G401.6 (cell line): ENCODE measurements at regions not wholly inside any gene's neighbourhood (a gene's known extent, or its start where the extent isn't known, plus 50 kb on each side); places are given as distances from the start of the nearest gene placed in this dataset.
"Not testable (repeated sequence)": the region's sequence is repeated elsewhere in the genome, so short reads cannot be mapped to it uniquely, and the experiment has no call there.

Source experiments
- FAIRE-seq: peaks from 2 replicates; lab custom pipeline; 2012; peaks lifted over from hg19 to GRCh38; lab: Jason Lieb, UNC

GRCh38 chr12:126985663-126986062 is 1281.3 kb upstream of the TMEM132C start:
- FAIRE-seq = not testable (repeated sequence)

- FAIRE-seq = no peak
These were observed 1277.4 kb upstream of the TMEM132C start for GRCh38 chr12:126989532-126989931.

DNA sequence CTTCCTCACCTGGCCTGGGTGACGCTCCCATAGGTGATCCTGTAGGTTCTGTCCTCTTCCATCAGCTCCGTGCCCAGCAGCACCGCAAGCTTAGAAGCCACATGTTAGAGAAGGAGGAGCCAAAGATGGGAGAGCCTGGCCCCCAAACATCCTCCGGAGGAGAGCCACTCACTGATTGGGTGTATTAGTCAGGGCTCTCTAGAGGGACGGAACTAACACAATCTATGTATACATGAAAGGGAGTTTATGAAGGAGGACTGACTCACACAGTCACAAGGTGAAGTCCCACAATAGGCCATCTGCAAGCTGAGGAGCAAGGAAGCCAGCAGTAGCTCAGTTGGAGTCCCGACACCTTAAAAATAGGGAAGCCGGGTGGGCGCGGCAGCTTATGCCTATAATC is 1273.1 kb upstream of the TMEM132C start:
- FAIRE-seq = no peak

GRCh38 chr12:126994599-126994998 is 1272.4 kb upstream of the TMEM132C start:
- FAIRE-seq = no peak

GRCh38 chr12:126998031-126998430 is 1268.9 kb upstream of the TMEM132C start:
- no peak for FAIRE-seq

- FAIRE-seq = no peak
These were observed 1268.2 kb upstream of the TMEM132C start for GRCh38 chr12:126998747-126999285.

DNA sequence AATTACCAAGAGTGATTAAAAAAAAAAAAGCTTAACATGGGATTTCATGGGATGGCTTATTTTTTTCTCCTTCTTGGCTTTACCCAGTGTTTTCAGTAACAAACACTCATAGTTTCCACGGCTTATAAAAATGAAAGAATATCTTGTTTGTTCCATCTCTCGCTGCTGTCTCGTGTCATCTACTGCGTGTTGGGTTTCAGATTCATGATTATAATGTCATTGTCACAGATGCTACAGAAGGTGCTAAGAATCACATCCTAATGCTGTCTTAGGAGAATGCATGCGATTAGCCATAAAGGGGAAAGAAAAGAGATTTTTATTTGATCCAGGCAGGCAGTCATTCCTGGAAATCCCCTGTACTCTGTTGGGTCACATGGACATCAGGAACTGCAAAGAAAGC is 1267.6 kb upstream of the TMEM132C start:
- FAIRE-seq = no peak

DNA sequence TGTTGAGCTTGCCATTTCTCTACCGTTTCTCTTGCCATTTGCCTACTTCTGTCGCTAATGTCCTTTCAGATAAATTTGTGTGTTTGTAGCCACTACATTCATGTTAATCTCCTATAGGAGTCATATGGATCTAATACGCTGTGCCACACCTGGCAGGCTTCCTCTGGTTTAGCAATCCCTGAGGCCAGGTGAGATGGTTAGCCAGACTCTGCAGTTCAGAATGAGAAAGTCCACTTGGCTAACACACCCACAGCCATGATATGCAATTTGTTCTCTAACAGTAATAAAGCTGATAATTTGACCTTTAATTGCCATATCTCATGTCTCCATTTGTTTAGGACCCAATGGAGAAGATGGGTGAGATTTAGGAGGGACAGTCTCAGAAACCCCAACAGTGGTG is 1261.6 kb upstream of the TMEM132C start:
- no peak for FAIRE-seq

GRCh38 chr12:127006972-127007371 is 1260.0 kb upstream of the TMEM132C start:
- FAIRE-seq = no peak

DNA sequence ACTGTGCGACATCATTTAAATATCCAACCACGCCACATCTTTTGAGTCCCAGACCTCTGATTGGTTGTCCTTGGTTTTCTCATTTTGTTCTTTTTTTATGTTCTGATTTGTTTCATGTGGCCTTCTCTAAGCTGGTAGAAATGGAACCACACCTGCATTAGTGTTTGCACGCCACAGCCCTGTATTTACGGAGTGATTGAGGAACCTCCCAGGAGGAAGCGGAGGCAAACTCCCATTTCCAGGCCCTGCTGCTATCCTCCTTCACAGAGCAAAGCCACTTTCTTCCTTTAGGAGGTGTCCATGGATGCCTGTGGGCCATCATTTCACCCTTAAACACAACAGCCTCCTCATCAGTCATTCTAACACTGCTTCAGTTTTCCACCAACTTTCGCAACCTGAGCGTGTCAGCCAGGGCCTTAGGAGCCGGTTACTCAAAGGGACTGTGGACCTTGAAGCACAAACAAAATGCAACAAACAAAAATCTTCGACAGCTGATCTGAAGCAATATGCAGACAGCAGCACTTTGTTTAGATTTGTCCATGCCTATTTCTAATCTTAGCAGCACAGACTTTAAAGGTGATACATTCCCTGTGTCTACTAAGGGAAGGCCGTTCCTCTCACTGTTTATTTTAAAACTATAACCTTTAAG is 1258.1 kb upstream of the TMEM132C start:
- no peak for FAIRE-seq

- no peak for FAIRE-seq
These were observed 1254.9 kb upstream of the TMEM132C start for GRCh38 chr12:127012109-127012508.

GRCh38 chr12:127013197-127013596 is 1253.8 kb upstream of the TMEM132C start:
- no peak for FAIRE-seq

GRCh38 chr12:127014079-127014478 is 1252.9 kb upstream of the TMEM132C start:
- FAIRE-seq = no peak

DNA sequence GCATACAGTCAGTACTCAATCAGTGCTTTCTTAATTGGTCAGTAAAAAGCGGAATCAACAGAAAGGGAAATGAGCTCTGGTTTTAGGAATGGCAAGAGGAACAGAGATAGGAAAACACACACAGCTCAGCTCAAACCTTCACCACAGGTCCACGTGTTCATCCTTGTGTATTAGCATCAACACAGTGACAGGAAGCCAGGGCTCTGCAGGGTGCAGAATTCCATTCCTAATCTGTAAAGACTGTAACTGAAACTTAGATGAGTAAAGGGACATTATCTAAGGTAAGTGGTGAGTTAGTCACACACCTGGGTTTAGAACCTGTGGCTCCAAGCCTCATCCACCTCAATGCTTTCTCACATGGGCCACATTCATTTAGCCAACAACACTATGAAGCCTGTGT is 1242.2 kb upstream of the TMEM132C start:
- no peak for FAIRE-seq

DNA sequence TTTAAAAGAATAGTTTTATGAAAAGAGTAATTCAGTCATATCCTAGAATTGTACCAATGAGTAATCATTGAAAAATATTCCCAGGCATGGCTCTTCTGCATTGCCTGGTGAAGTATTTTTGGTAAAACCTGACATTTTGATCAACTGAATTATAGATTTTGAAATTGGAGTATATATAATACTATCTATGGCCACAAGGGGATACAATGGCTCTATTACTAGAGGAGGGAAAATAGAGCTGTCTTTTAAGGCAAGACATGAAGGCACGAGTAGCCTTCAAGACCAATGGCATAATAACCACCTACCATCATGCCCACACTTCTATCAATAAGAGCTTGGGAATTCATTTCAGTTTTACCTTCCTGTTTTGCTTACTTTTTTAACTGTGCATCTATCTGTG is 1241.4 kb upstream of the TMEM132C start:
- FAIRE-seq = no peak

- no peak for FAIRE-seq
These were observed 1231.7 kb upstream of the TMEM132C start for GRCh38 chr12:127035011-127035879.

DNA sequence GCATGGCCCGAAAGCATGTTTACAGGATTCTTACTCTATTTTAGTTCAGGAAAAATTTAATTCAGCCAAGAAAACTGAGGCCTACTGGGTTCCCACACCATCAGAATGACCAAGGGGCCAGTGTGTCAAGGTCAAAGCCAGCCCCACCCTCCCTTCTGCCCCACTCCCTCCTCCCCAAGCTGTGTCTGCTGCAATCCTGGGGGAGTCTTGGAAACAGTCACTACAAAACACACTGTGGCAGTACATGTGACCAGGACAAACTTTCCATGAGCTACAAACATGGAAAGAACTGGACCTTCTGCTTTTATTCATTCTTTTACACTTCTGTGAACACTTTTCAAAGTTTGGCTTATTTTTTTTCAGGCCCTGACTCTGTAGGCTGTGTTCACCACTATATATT is 1228.8 kb upstream of the TMEM132C start:
- no peak for FAIRE-seq

DNA sequence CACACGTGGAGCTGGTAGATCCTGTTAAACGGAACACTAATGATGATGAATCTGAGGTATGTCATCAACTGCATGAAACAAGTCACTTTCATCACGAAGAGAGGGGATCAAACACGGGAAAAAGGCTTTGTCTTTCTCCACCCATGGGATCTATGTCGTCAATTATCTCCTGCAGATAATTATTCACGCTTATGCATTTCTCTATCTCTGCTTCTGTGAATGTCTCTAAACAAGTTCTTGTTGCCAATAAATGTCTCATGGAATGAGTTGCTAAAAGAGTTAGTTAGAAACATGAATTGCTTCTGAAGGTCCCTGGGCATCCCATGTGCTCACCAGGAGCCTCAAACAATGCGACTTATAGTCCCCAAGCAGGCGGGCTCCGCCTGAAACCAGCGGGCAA is 1228.2 kb upstream of the TMEM132C start:
- no peak for FAIRE-seq

GRCh38 chr12:127041985-127042625 is 1224.9 kb upstream of the TMEM132C start:
- no peak for FAIRE-seq

DNA sequence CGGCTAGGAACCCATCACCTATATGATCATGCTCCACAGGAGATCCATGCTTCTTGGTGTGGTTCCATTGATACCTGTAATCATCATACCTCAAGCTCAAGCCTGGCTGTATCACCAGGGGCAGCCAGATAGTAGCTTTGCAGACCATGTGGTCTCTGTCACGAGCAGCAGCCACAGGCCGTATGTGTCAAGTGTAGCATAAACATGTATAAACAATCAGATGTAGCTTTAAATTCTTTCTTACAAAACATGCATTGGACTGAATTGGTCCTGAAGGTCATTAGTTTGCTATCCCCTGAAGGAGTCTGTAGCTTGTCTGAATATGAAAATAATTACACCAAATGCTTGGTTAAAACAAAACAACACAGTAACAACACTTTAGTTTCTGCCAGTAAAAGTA is 1223.2 kb upstream of the TMEM132C start:
- FAIRE-seq = no peak

DNA sequence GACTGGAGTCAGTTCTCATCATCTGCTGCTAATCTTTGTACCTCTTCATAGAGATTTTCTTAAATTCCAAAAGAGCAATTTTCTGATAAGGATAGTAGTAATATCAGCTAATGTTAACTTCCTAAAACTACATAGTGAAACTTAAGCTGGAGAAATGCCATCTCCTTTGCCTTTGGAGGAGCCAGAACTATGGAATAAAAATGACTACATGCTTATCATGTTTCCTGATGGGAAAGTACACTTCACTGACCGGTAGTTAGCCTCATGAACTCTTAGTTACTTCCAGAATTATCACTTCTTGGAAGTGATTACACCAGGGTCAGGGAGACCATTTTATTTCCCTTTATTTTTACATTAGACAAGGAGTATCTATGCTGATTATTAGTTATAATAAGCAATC is 1222.1 kb upstream of the TMEM132C start:
- no peak for FAIRE-seq

DNA sequence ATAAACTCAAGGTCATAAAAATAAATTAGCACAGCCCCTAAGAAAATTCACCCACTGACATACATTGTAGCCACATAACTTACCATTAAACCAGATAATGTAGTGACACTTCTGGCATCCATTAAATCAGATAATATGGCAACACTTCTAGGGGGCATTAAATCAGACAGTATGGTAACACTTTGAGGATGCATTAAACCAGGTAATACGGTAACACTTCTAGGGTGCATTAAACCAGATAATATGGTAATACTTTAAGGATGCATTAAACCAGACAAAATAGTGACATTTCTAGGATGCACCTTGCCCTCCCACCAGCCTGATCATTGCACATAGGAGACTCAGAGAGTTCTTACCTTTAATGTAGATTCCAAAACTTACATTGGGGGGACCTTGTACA is 1220.5 kb upstream of the TMEM132C start:
- no peak for FAIRE-seq

GRCh38 chr12:127048057-127048456 is 1218.9 kb upstream of the TMEM132C start:
- FAIRE-seq = no peak
